Fibroblast of lung (primary cell): ENCODE measurements at regions not wholly inside any gene's neighbourhood (a gene's known extent, or its start where the extent isn't known, plus 50 kb on each side); places are given as distances from the start of the nearest gene placed in this dataset.
A peak's percentile ranks its signal among the peaks of the same experiment; 100 is the strongest.

ENCODE experiments used
- DNase-seq, 2 donors: peaks; one replicate each; pipeline versions ENCODE4 v3.0.0 to v3.0.0-alpha.2; 2010; ENCODE audit warnings: low read depth in 2 of 2
- H2AFZ ChIP-seq: 2 replicates; pipeline ENCODE4 v1.5.1; 2012; ENCODE audit warnings: low read length, control low read depth, inconsistent platforms
- H3K27ac ChIP-seq: 2 replicates; pipeline ENCODE4 v1.5.1; 2011; ENCODE audit warnings: low read length, control low read depth; ENCODE audit not compliant: insufficient read depth
- H3K27me3 ChIP-seq: 2 replicates; pipeline ENCODE4 v1.5.1; 2011; ENCODE audit warnings: mild to moderate bottlenecking, low read length; ENCODE audit not compliant: control insufficient read depth, insufficient read depth
- H3K36me3 ChIP-seq: 2 replicates; pipeline ENCODE4 v1.5.1; 2011; ENCODE audit warnings: low read length; ENCODE audit not compliant: control insufficient read depth, insufficient read depth
- H3K4me1 ChIP-seq: 2 replicates; pipeline ENCODE4 v1.5.1; 2011; ENCODE audit warnings: low read length; ENCODE audit not compliant: control insufficient read depth, insufficient read depth; ENCODE audit errors: extremely low read depth
- H3K4me2 ChIP-seq: 2 replicates; pipeline ENCODE4 v1.5.1; 2011; ENCODE audit warnings: low read length, control low read depth; ENCODE audit not compliant: insufficient read depth; ENCODE audit errors: extremely low read depth
- H3K4me3 ChIP-seq, 4 experiments: fragments of 200-600 bp in 1 of 4; sonication (generic) in 1 of 4; replicated peaks in 1 of 4; 2 replicates each; pipeline ENCODE4 v1.5.1; 2011 to 2016; ENCODE audit warnings: low read length in 4 of 4, low read depth in 3 of 4, mild to moderate bottlenecking in 3 of 4, control low read depth in 2 of 4, inconsistent platforms in 1 of 4, mixed read lengths in 1 of 4; ENCODE audit not compliant: insufficient read depth in 1 of 4; ENCODE audit errors: control extremely low read depth in 1 of 4
- H3K79me2 ChIP-seq: 2 replicates; pipeline ENCODE4 v1.5.1; 2012; ENCODE audit warnings: mild to moderate bottlenecking, low read length, inconsistent platforms; ENCODE audit not compliant: control insufficient read depth, insufficient read depth
- H3K9ac ChIP-seq: 2 replicates; pipeline ENCODE4 v1.5.1; 2011; ENCODE audit warnings: mild to moderate bottlenecking, low read length, control low read depth; ENCODE audit not compliant: insufficient read depth
- H3K9me3 ChIP-seq: 2 replicates; pipeline ENCODE4 v1.5.1; 2012; ENCODE audit warnings: low read depth, low read length; ENCODE audit not compliant: control insufficient read depth, insufficient read depth
- H4K20me1 ChIP-seq: 2 replicates; pipeline ENCODE4 v1.5.1; 2011; ENCODE audit warnings: low read length; ENCODE audit not compliant: control insufficient read depth, insufficient read depth; ENCODE audit errors: extremely low read depth
- CTCF ChIP-seq, 2 donors: IDR thresholded peaks in 1 of 2; conservative IDR thresholded peaks in 1 of 2; 1 replicate in 1 of 2; 2 replicates in 1 of 2; pipeline ENCODE4 v1.5.1; 2011 to 2012; ENCODE audit warnings: low read length in 2 of 2, control low read depth in 1 of 2, inconsistent platforms in 1 of 2, low read depth in 1 of 2, mild to moderate bottlenecking in 1 of 2
- EZH2 ChIP-seq: IDR thresholded peaks from 2 replicates; pipeline ENCODE4 v1.5.1; 2012; ENCODE audit warnings: low read length, control low read depth, mild to moderate bottlenecking; ENCODE audit errors: missing control alignments

- H3K27me3 ChIP-seq: no peaks in the 10 kb centered on the region
- H3K27ac ChIP-seq: no peak overlapping the region
- no peaks in the 10 kb centered on the region for H4K20me1 ChIP-seq
- no peaks in the 10 kb centered on the region for H3K79me2 ChIP-seq
- no peak overlapping the region for H3K9ac ChIP-seq
- H3K9me3 ChIP-seq: no peaks in the 10 kb centered on the region
- H2AFZ ChIP-seq: no peak overlapping the region
- peak in 1 of 2 donors; percentile 37 for DNase-seq
- no peak overlapping the region for H3K4me3 ChIP-seq
- H3K4me2 ChIP-seq: no peak overlapping the region
- H3K36me3 ChIP-seq: no peaks in the 10 kb centered on the region
- TF ChIP-seq CTCF (conservative IDR thresholded peaks at IDR 0.05 in 1 of 2, IDR thresholded peaks at IDR 0.05 in 1 of 2; ENCODE audit: low read depth in 1 of 2, low read length in 2 of 2): no peak
- no peak for TF ChIP-seq EZH2
- H3K4me1 ChIP-seq: no peaks in the 10 kb centered on the region
Observed at GRCh38 chr3:118544458-118544857, 490.2 kb downstream of the IGSF11 start.

GRCh38 chr3:118548434-118548833 lies 486.2 kb downstream of the IGSF11 start:
- H3K27me3 ChIP-seq: no peaks in the 10 kb centered on the region
- H3K4me1 ChIP-seq: no peaks in the 10 kb centered on the region
- H3K36me3 ChIP-seq: no peaks in the 10 kb centered on the region
- no peak overlapping the region for H3K4me2 ChIP-seq
- no peak overlapping the region for H3K27ac ChIP-seq
- peak in 1 of 2 donors; percentile 79 for DNase-seq
- no peaks in the 10 kb centered on the region for H3K9me3 ChIP-seq
- H3K9ac ChIP-seq: no peak overlapping the region
- H2AFZ ChIP-seq: no peak overlapping the region
- TF ChIP-seq EZH2 (no peak), CTCF (conservative IDR thresholded peaks at IDR 0.05 in 1 of 2, IDR thresholded peaks at IDR 0.05 in 1 of 2; ENCODE audit: low read depth in 1 of 2, low read length in 2 of 2) (no peak)
- no peaks in the 10 kb centered on the region for H3K79me2 ChIP-seq
- no peaks in the 10 kb centered on the region for H4K20me1 ChIP-seq
- no peak overlapping the region for H3K4me3 ChIP-seq

GRCh38 chr3:118550122-118550521 lies 484.5 kb downstream of the IGSF11 start:
- no peak overlapping the region for H3K4me3 ChIP-seq
- DNase-seq: peak in 1 of 2 donors; percentile 39
- H3K36me3 ChIP-seq: no peaks in the 10 kb centered on the region
- TF ChIP-seq EZH2: no peak
- TF ChIP-seq CTCF (conservative IDR thresholded peaks at IDR 0.05 in 1 of 2, IDR thresholded peaks at IDR 0.05 in 1 of 2; ENCODE audit: low read depth in 1 of 2, low read length in 2 of 2): no peak
- H3K9me3 ChIP-seq: no peaks in the 10 kb centered on the region
- no peak overlapping the region for H3K27ac ChIP-seq
- H4K20me1 ChIP-seq: no peaks in the 10 kb centered on the region
- H3K4me1 ChIP-seq: no peaks in the 10 kb centered on the region
- no peak overlapping the region for H3K9ac ChIP-seq
- no peak overlapping the region for H3K4me2 ChIP-seq
- no peaks in the 10 kb centered on the region for H3K79me2 ChIP-seq
- H2AFZ ChIP-seq: no peak overlapping the region
- no peaks in the 10 kb centered on the region for H3K27me3 ChIP-seq
